Common myeloid progenitor, CD34-positive (primary cell): ENCODE measurements at regions not wholly inside any gene's neighbourhood (a gene's known extent, or its start where the extent isn't known, plus 50 kb on each side); places are given as distances from the start of the nearest gene placed in this dataset.

Source experiments
- CTCF ChIA-PET: fragments of 350-600 bp; sonication (Branson Sonifier 250); formaldehyde crosslinking; loops from one replicate; lab custom pipeline; 2021; ENCODE audit warnings: antibody characterized with exemption; lab: Charles Lee
- POLR2A ChIA-PET: fragments of 350-600 bp; sonication (Branson Sonifier 250); formaldehyde crosslinking; loops from one replicate; lab custom pipeline; 2021; ENCODE audit warnings: antibody characterized with exemption; lab: Charles Lee
- DNase-seq, 3 donors: peaks; one replicate each; pipeline versions ENCODE4 v3.0.0 to v3.0.0-alpha.2; 2013
- H3K27ac ChIP-seq, 2 experiments: 1 replicate in 1 of 2; 2 replicates in 1 of 2; pipeline ENCODE4 v1.7.0; 2013; ENCODE audit warnings: inconsistent platforms in 2 of 2, low read length in 2 of 2, mild to moderate bottlenecking in 2 of 2, low read depth in 1 of 2, moderate library complexity in 1 of 2; ENCODE audit not compliant: severe bottlenecking in 2 of 2, insufficient read depth in 1 of 2, poor library complexity in 1 of 2
- H3K27me3 ChIP-seq, 5 experiments: replicated peaks in 2 of 5; 1 replicate in 3 of 5; 2 replicates in 2 of 5; pipeline versions ENCODE4 v1.6.1 to v1.7.0; 2013; ENCODE audit warnings: low read length in 4 of 5, mild to moderate bottlenecking in 2 of 5, moderate library complexity in 2 of 5, inconsistent platforms in 1 of 5; ENCODE audit not compliant: insufficient read depth in 5 of 5, control insufficient read depth in 4 of 5
- H3K36me3 ChIP-seq, 4 experiments: 1 replicate in 2 of 4; 2 replicates in 2 of 4; pipeline versions ENCODE4 v1.6.1 to v1.7.0; 2013; ENCODE audit warnings: low read length in 3 of 4, control low read depth in 1 of 4, mild to moderate bottlenecking in 1 of 4; ENCODE audit not compliant: control insufficient read depth in 4 of 4, insufficient read depth in 4 of 4
- H3K4me1 ChIP-seq, 4 experiments: 1 replicate in 3 of 4; 2 replicates in 1 of 4; pipeline versions ENCODE4 v1.6.1 to v1.7.1; 2013; ENCODE audit warnings: low read length in 3 of 4, mild to moderate bottlenecking in 3 of 4, control low read depth in 1 of 4, inconsistent platforms in 1 of 4, moderate library complexity in 1 of 4; ENCODE audit not compliant: control insufficient read depth in 4 of 4, insufficient read depth in 4 of 4; ENCODE audit errors: control extremely low read depth in 1 of 4
- H3K4me3 ChIP-seq, 7 experiments: 1 replicate in 4 of 7; 2 replicates in 3 of 7; pipeline versions ENCODE4 v1.5.1 to v1.7.0; 2013; ENCODE audit warnings: mild to moderate bottlenecking in 7 of 7, low read length in 6 of 7, moderate library complexity in 6 of 7, inconsistent platforms in 2 of 7, low read depth in 2 of 7, control low read depth in 1 of 7; ENCODE audit not compliant: insufficient read depth in 4 of 7, control insufficient read depth in 1 of 7; ENCODE audit errors: extremely low read depth in 1 of 7
- H3K9me3 ChIP-seq, 5 experiments: 1 replicate in 4 of 5; 2 replicates in 1 of 5; pipeline versions ENCODE4 v1.6.1 to v1.7.1; 2013; ENCODE audit warnings: low read length in 4 of 5, mild to moderate bottlenecking in 2 of 5, inconsistent platforms in 1 of 5, low read depth in 1 of 5, moderate library complexity in 1 of 5; ENCODE audit not compliant: control insufficient read depth in 4 of 5, insufficient read depth in 2 of 5; ENCODE audit errors: control extremely low read depth in 1 of 5
- WGBS: methylation state at CpG from one replicate; pipeline ENCODE4 v1.1.5; 2013; ENCODE audit not compliant: insufficient coverage; 5-methylcytosine and 5-hydroxymethylcytosine counted together

DNA sequence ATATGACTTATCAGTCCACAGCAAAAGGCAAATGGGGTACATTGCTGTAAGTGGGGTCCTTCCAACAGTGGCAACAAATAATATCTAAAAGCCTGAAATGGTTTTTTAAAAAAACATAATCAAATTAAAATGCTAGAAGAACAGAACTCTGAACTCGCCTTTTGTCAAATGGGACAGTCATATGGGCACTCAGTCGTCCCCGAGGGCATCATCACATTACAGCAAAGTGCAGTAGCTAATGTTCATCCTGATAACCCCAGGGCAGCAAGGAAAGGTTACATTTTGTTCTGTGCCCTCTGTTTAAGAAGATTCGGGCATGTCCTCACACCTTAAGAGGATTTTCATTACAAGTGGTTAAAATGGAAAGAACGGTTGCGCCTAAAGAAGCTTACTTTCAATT is 997.9 kb upstream of the TENM3 start:
- CTCF ChIA-PET = no interaction called here

GRCh38 chr4:181249031-181249430 is 994.2 kb upstream of the TENM3 start:
- Histone ChIP-seq H3K4me1 (no peaks in the 10 kb centered on the region), H3K27ac (no peak overlapping the region), H3K4me3 (no peak overlapping the region), H3K36me3 (no peaks in the 10 kb centered on the region), H3K9me3 (no peaks in the 10 kb centered on the region), H3K27me3 (peaks cover 0 to 2% (median 0%) of the 10 kb centered on the region in 5 experiments)
- DNase-seq = no peak
- WGBS = no CpG with 5 or more reads among the region's 4 CpGs
- CTCF ChIA-PET = no interaction called here
- POLR2A ChIA-PET = no interaction called here

More for the DNA sequence above, 997.9 kb upstream of the TENM3 start:
- Histone ChIP-seq H3K27ac (no peak overlapping the region), H3K36me3 (no peaks in the 10 kb centered on the region), H3K27me3 (peaks cover 0 to 2% (median 0%) of the 10 kb centered on the region in 5 experiments), H3K9me3 (no peaks in the 10 kb centered on the region), H3K4me1 (no peaks in the 10 kb centered on the region), H3K4me3 (no peak overlapping the region)
- POLR2A ChIA-PET = no interaction called here
- DNase-seq = no peak
- 100% methylated on average over 4 of the region's 6 CpGs for WGBS

DNA sequence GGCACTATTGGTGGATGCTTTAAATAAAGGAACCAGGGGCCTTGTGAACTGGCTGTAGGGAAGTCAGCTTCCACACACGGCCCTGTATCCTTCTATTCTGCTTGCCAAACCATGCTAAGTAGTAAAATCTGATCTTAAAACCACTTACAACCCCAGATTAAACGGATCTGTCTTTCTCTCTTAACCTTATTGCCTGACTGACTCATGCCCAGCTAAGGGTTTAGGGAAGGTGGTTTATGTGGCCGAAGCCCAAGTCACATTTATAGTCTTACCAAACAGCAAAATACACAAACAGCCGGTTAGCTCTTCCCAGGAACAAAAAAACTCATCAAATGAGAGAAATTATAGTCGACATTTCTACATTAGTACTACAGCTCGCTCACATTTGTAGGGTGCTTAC is 988.4 kb upstream of the TENM3 start:
- Histone ChIP-seq H3K27me3 (peaks cover 0 to 2% (median 0%) of the 10 kb centered on the region in 5 experiments), H3K36me3 (no peaks in the 10 kb centered on the region), H3K9me3 (no peaks in the 10 kb centered on the region), H3K4me3 (no peak overlapping the region), H3K4me1 (no peaks in the 10 kb centered on the region), H3K27ac (no peak overlapping the region)
- ChIA-PET CTCF (no interaction called here), POLR2A (no interaction called here)
- WGBS = 100% methylated on average over 1 of the region's 6 CpGs
- DNase-seq = no peak

- POLR2A ChIA-PET = no interaction called here
- WGBS = 75% methylated on average over 1 of the region's 2 CpGs
- Histone ChIP-seq H3K9me3 (no peaks in the 10 kb centered on the region), H3K36me3 (no peaks in the 10 kb centered on the region), H3K4me1 (peaks cover 0 to 1% (median 0%) of the 10 kb centered on the region in 4 experiments), H3K27me3 (peaks cover 0 to 9% (median 0%) of the 10 kb centered on the region in 5 experiments), H3K27ac (no peak overlapping the region), H3K4me3 (no peak overlapping the region)
- CTCF ChIA-PET = no interaction called here
- no peak for DNase-seq
Observed at GRCh38 chr4:181258569-181258968, 984.6 kb upstream of the TENM3 start.

DNA sequence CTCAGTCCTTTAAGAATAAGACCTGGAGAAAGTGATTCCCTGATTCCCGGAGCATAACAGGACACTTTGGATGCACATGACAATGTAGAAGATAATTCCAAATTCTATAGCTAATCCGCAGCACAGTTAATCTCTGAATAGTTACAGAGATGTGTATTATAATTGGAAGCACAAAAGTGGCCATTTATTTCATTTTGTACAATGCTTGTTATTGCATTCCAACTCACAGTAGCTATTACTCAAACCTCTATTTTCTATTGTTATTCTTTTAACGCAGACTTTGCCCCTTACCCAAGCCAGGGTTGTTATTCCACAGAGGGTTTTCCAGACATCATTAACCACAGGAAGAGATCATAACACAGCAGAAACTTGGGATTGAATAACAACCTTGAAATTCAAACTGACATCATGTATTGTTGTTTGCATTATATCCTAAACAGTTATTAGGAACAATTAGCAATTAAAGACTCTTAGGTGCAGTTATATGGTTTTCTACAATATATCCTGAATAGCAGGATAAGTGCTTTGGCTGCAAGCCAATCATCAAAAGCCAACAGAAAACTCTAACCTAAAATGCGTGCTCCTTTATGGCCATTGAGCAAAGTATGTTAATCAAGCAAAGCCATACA is 984.0 kb upstream of the TENM3 start:
- no peak for DNase-seq
- H3K27ac ChIP-seq = no peak overlapping the region
- POLR2A ChIA-PET = no interaction called here
- no peaks in the 10 kb centered on the region for H3K36me3 ChIP-seq
- H3K4me1 ChIP-seq = peaks cover 0 to 5% (median 0%) of the 10 kb centered on the region in 4 experiments
- WGBS = 49% methylated on average over 3 of the region's 4 CpGs
- H3K27me3 ChIP-seq = peaks cover 0 to 9% (median 0%) of the 10 kb centered on the region in 5 experiments
- CTCF ChIA-PET = no interaction called here
- H3K9me3 ChIP-seq = no peaks in the 10 kb centered on the region
- H3K4me3 ChIP-seq = no peak overlapping the region

- Histone ChIP-seq H3K4me1 (peaks cover 0 to 20% (median 6%) of the 10 kb centered on the region in 4 experiments), H3K27me3 (peaks cover 0 to 9% (median 0%) of the 10 kb centered on the region in 5 experiments), H3K9me3 (no peaks in the 10 kb centered on the region), H3K27ac (no peak overlapping the region), H3K4me3 (no peak overlapping the region), H3K36me3 (no peaks in the 10 kb centered on the region)
- ChIA-PET POLR2A (interaction anchor here (0.6 kb wide), 1 partner anchor 287 kb away, joined by 3 read pairs; no protein-coding TSS in a partner anchor), CTCF (no interaction called here)
- 0% methylated on average over 3 of the region's 5 CpGs for WGBS
- peak in 2 of 3 donors; percentile 44 to 58 for DNase-seq
Observed at GRCh38 chr4:181261279-181261678, 981.9 kb upstream of the TENM3 start.

GRCh38 chr4:181264893-181265292 is 978.3 kb upstream of the TENM3 start:
- POLR2A ChIA-PET = no interaction called here
- Histone ChIP-seq H3K27ac (no peak overlapping the region), H3K4me1 (peaks cover 0 to 20% (median 6%) of the 10 kb centered on the region in 4 experiments), H3K4me3 (peak overlapping the region in 1 of 7 experiments; percentile 67), H3K9me3 (no peaks in the 10 kb centered on the region), H3K27me3 (peaks cover 0 to 9% (median 0%) of the 10 kb centered on the region in 5 experiments), H3K36me3 (no peaks in the 10 kb centered on the region)
- WGBS = 0% methylated on average over 4 of the region's 9 CpGs
- DNase-seq = peak in 2 of 3 donors; percentile 33 to 46
- CTCF ChIA-PET = no interaction called here
